ELF-1 (cell line): ENCODE measurements at regions not wholly inside any gene's neighbourhood (a gene's known extent, or its start where the extent isn't known, plus 50 kb on each side); places are given as distances from the start of the nearest gene placed in this dataset.
"Not testable (repeated sequence)": the region's sequence is repeated elsewhere in the genome, so short reads cannot be mapped to it uniquely, and the experiment has no call there.

ENCODE experiments used
- DNase-seq: peaks from one replicate; pipeline ENCODE4 v3.0.0-alpha.2; 2016; ENCODE audit warnings: low read depth, low spot score

DNA sequence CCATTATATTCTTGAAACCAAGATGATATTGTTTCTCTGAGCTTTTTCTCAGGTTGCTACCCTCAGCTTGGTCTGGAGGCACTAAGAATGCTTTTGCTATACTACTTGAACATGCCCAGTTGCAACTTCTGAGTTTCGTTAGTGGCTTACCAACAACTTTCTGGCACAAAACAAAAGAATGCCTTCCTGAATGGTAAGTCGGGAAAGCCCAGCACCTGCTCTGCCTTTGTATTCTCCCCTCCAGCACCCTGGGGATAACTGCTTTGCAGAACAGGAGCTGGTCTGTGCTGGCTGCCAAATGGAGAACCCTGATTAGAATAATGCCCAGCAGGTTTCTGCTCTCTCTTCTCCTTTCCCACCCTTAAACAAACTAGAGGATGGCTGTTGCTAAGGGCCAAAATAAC, 149.3 kb downstream of the TGFB2 start:
- peak; percentile 50 for DNase-seq

DNA sequence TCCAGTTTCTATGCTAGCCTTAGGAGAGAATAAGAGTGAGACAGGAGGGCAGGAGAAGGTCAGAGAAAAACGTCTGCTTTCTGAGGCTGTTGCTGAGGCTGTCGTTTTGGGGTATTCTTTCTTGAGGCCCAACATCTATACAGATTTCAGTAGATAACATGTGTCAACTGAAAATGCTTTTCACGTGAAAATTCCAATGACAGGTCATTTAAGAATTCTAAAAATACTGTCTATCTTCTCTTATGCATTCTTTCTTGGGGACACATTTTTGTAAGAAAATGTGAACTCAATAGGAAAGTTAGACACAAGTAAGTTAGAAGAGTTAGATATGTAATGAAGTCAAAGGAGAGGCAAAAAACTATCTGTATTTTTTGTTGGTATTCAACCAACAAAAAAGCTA, 150.8 kb downstream of the TGFB2 start:
- no peak for DNase-seq

GRCh38 chr1:218496561-218496960, 151.4 kb downstream of the TGFB2 start:
- DNase-seq: peak; percentile 72

DNA sequence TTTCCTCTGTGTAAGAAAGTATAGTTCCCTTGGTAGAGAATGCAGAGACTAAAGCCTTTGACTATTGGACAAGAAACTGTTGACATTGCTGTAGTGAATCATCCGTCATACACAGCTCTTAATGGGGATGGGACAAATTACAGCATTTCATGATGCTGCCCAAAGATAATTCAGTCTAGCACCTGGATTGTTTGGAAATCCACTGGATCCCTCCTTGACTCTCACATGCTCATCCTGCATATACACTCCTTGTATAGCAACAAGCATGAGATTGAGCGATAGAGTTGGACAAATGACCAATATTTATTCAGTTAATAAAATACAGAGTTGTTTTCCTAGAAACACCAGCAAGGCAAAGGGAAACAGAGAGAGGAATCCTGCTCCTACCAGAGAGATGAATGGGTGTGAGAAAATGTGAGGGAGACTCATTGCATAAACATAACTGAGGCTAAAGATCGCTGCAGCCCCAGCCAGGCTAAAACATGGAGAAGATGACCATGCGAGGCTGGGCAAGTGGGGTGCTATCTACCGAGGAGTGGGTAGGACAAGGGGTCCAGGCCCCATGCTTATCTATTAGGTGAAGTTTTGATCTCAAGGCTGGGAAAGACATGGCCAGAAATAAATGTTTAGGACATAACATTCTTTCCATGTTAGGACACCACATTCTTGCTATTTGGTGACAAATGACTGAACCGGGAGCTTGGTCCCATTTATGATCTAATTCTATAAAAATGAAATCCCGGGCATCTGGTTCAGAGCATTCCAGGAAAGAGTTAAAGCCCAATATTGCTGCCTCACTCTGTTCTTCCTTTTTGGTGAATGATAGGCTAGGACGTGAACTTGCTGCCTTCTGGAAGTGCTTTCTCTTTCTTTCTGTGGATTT, 153.2 kb downstream of the TGFB2 start:
- no peak for DNase-seq

GRCh38 chr1:218499011-218499691, 154.0 kb downstream of the TGFB2 start:
- no peak for DNase-seq

- DNase-seq: no peak
Measured at GRCh38 chr1:218499911-218500310, 154.8 kb downstream of the TGFB2 start.

DNA sequence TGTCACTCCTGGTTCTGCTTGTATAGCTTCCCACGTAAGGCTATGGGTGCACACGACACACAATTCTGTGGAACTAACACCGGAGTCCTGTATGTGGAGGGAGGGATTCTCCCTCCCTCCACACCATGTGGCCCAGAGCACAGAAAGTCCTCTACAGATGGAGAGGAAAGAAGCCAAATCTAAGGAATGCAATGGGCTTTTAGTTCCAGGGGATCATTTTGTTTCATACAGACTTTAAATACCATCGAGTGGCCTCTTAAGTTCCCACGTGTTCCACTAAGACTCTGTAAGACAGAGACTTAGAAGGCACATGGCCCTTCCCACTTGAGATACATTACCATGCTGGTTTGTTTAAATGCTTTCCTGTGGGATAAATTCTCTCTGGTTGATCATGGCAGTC, 156.0 kb downstream of the TGFB2 start:
- no peak for DNase-seq

DNA sequence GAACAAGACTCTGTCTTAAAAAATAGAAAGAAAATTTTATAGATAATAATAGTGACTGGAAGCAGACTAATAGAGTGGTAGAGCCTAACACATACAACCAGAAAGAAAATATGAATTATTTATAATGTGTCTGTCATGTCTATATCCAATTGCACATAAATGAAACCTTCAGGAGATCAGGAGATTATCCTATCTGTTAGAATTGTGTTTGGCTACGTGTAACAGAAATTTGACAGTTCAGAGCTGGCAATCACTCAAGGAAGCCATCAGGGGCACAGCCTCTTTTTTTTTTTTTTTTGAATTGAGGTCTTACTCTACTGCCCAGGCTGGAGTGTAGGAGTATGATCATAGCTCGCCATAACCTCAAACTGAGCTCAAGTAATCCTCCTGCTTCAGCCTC, 157.2 kb downstream of the TGFB2 start:
- no peak for DNase-seq

- DNase-seq: no peak
Measured at GRCh38 chr1:218503102-218503501, 158.0 kb downstream of the TGFB2 start.

- no peak for DNase-seq
Measured at GRCh38 chr1:218507355-218508002, 162.3 kb downstream of the TGFB2 start.

DNA sequence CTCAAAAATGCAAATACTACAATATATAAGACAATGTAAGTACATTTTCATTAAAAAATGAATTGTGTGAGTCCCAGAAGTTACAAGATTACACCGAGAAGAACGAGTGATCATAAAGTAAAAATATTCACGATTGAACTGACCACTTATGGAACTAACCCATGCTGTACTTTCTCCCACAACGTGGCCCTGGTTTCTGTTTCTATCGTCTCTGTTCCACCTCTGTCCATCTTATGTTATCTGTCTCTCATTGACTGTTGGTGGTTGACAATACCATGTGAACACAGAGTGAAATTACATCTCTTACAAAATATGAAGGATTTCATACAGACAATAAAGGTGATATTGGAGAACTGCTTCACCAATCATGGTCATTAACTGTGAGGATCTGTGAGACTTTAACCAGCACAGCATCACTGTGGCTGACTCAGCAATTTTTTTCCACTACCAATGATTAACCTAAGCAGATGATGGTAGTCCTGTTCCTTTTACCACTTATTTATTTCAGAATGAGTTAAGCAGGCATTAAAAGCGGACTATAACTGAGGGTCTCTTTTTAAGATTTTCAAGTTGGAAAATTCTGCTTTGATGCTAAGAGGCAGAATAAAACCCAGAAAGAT, 165.1 kb downstream of the TGFB2 start:
- no peak for DNase-seq

DNA sequence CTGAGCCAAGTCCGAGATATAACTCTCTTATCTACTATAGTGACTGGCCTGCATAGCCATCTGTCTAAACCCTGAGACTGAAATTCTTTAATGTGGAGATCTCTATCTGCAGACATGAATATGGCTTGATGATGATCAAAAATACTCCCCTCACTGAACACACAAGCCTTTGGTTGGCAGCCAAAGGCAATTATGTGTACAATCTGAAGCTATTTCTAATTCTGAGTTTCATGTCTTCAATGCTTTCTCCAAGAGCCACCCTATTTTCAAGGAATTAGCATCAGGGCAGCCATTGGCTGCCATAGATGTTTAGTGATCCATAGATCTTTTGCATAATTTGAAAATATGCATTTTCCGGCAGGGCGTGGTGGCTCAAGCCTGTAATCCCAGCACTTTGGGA, 168.2 kb downstream of the TGFB2 start:
- DNase-seq: no peak

DNA sequence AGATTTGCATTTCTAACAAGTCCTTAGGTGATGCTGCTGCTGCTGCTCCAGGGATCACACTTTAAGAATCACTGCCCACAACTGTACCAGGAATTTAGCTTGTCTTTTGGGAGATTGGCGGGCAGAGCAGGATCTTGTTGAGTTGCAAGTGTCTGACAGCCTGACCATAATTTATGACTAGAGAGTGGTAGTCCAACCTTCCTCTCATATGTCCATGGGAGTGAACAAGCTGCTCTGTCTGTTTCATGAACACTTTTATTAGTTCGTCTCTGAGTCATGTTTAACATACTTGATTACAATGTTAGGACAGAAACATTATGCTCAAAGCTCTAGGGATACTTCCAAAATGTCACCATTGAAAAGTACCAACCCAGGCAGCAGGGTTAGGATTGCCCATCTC, 169.6 kb downstream of the TGFB2 start:
- DNase-seq: no peak

GRCh38 chr1:218516526-218516925, 171.4 kb downstream of the TGFB2 start:
- DNase-seq: no peak

GRCh38 chr1:218517459-218517858, 172.3 kb downstream of the TGFB2 start:
- DNase-seq: no peak

GRCh38 chr1:218518216-218518740, 173.1 kb downstream of the TGFB2 start:
- no peak for DNase-seq

GRCh38 chr1:218520646-218521045, 175.5 kb downstream of the TGFB2 start:
- DNase-seq: not testable (repeated sequence)

GRCh38 chr1:218521414-218522169, 176.5 kb downstream of the TGFB2 start:
- DNase-seq: peak; percentile 58

DNA sequence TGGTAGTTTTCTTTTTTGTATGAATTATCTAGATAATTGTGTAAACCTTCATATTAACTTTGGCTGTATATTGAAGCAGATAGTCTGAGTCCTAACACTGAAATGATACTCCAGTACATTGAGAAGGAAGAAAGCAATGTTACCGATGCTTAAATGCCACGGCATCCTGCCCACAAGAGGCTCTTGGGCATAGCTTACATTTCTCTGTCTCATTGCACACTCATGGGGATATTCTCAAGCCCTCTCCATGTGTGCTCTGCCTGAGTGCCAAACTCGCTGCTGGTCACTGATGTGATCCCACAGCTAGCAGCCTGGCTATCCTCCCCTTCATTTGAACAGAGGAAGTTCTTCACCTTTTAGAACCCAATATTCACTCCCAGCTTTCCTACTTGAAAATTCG, 179.4 kb downstream of the TGFB2 start:
- no peak for DNase-seq

DNA sequence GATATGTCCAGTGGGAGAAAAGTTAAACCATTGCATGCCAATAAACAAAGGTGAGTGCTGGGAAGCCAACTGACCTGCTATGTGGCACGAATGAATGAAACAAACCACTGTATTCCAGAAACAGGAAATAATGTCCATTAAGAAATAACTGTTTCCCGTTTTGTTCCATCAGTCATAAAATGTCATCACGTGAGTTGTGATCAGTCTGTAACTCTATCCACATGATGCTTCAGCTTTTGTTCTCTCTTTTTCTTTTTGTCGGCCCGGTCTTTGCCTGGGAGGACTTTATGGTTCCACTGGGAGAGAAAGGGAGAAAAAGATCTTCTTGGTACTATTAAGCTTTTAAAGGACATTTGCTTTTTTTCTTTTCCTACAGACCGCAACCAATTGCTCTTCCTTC, 179.9 kb downstream of the TGFB2 start:
- DNase-seq: no peak
